Panc1 (cell line): ENCODE measurements at regions not wholly inside any gene's neighbourhood (a gene's known extent, or its start where the extent isn't known, plus 50 kb on each side); places are given as distances from the start of the nearest gene placed in this dataset.

Source experiments
- ATAC-seq: fragments of 200-7000 bp; cut with Tn5 transposase; 2 replicates; pipeline ENCODE4 v1.9.1; 2020; ENCODE audit warnings: mild to moderate bottlenecking, moderate library complexity
- BruUV-seq: library from RNA; stranded (reverse); fragments of 400-500 nt; replicated peaks from 2 replicates; lab custom pipeline; 2021; lab: Mats Ljungman, UMichigan
- CTCF ChIA-PET: fragments of 300-600 bp; sonication (Branson Sonifier 250); formaldehyde crosslinking; loops from one replicate; lab custom pipeline; 2022; ENCODE audit warnings: antibody characterized with exemption; lab: Charles Lee
- POLR2A ChIA-PET: fragments of 300-600 bp; sonication (Branson Sonifier 250); formaldehyde crosslinking; loops from one replicate; lab custom pipeline; 2022; ENCODE audit warnings: antibody characterized with exemption; lab: Charles Lee
- DNase-seq: peaks from one replicate; pipeline ENCODE4 v3.0.0-alpha.2; 2010; ENCODE audit warnings: low read depth, low spot score
- H3K27ac ChIP-seq: 2 replicates; pipeline ENCODE4 v1.5.1; 2011; ENCODE audit warnings: mild to moderate bottlenecking, low read length, inconsistent platforms
- H3K27me3 ChIP-seq: fragments of 200-500 bp; sonication (Bioruptor generic); 2 replicates; pipeline ENCODE4 v1.6.0; 2014; ENCODE audit warnings: low read length, inconsistent platforms; ENCODE audit not compliant: control insufficient read depth, insufficient read depth
- H3K36me3 ChIP-seq: fragments of 200-500 bp; sonication (Bioruptor generic); 2 replicates; pipeline ENCODE4 v1.5.1; 2014; ENCODE audit warnings: inconsistent platforms, mild to moderate bottlenecking, low read length, moderate library complexity; ENCODE audit not compliant: control insufficient read depth, insufficient read depth
- H3K4me1 ChIP-seq: 2 replicates; pipeline ENCODE4 v1.5.1; 2011; ENCODE audit warnings: inconsistent platforms, mild to moderate bottlenecking, low read length, moderate library complexity; ENCODE audit not compliant: control insufficient read depth, insufficient read depth
- H3K4me3 ChIP-seq, 2 experiments: 2 replicates each; pipeline ENCODE4 v1.5.1; 2011 to 2012; ENCODE audit warnings: low read depth in 2 of 2, low read length in 2 of 2, mild to moderate bottlenecking in 2 of 2, inconsistent platforms in 1 of 2, moderate library complexity in 1 of 2
- H3K9me3 ChIP-seq: fragments of 200-500 bp; sonication (Bioruptor generic); 2 replicates; pipeline ENCODE4 v1.5.1; 2014; ENCODE audit warnings: low read depth, mild to moderate bottlenecking, inconsistent platforms, low read length, moderate library complexity; ENCODE audit not compliant: control insufficient read depth, insufficient read depth
- POLR2AphosphoS5 ChIP-seq: IDR thresholded peaks from 2 replicates; pipeline ENCODE4 v1.6.1; 2012; ENCODE audit warnings: mild to moderate bottlenecking, low read depth, low read length, moderate library complexity
- SIN3A ChIP-seq: IDR thresholded peaks from 2 replicates; pipeline ENCODE4 v1.6.1; 2012; ENCODE audit warnings: low read depth, mild to moderate bottlenecking, low read length, moderate library complexity, borderline replicate concordance; ENCODE audit not compliant: insufficient read depth
- TCF7L2 ChIP-seq: IDR thresholded peaks from 2 replicates; pipeline ENCODE4 v1.6.1; 2011; ENCODE audit warnings: mild to moderate bottlenecking, low read depth, low read length, inconsistent platforms
- in situ Hi-C: cut with HindIII; loops from 2 replicates; pipeline ENCODE4 v1.10.0; 2016; ENCODE audit warnings: low sequenced_read_pairs, low pct_unique_long_range_greater_than_20kb
- intact Hi-C: fragments of 100-400 bp; cut with micrococcal nuclease; formaldehyde crosslinking; loops from one replicate; pipeline ENCODE4 v1.10.0; 2022; ENCODE audit not compliant: unreplicated experiment
- TF ChIP-seq, protein P1 (sequence below), 2 experiments: IDR thresholded peaks; 2 replicates each; pipeline ENCODE4 v1.6.1; 2011 to 2012; ENCODE audit warnings: low read depth in 2 of 2, control low read depth in 1 of 2, low read length in 1 of 2, mild to moderate bottlenecking in 1 of 2, moderate library complexity in 1 of 2; ENCODE audit not compliant: insufficient read depth in 1 of 2
- TF ChIP-seq, protein P2 (sequence below): fragments of 450-650 bp; IDR thresholded peaks from 2 replicates; pipeline ENCODE4 v1.5.1; 2017; ENCODE audit warnings: mild to moderate bottlenecking

DNA sequence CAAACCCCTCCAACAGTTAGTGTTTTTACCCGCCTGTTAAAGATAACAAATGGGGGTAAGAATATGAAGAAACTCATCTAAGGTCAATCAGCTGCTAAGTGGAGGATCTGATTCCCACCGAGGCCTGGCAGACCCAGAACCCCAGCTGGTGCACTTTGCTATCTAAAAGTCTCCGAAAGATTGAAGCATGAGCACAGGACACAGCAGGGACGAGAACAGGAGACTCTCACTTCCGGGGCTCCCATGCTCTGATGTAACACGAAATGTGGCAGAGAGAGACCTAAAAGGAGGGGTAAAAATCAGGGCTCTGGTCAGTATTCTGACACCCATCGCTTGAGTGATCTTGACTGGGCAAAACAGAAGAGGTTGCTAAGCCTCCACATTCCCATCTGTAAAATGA is 119.7 kb downstream of the PDCL3 start:
- POLR2A ChIA-PET, result no interaction called here
- Histone ChIP-seq H3K4me3 (no peak overlapping the region), H3K4me1 (no peaks in the 10 kb centered on the region), H3K27me3 (no peaks in the 10 kb centered on the region), H3K9me3 (no peaks in the 10 kb centered on the region), H3K36me3 (no peaks in the 10 kb centered on the region), H3K27ac (no peak overlapping the region)
- ATAC-seq (no peak), DNase-seq (no peak)
- in situ Hi-C loops (no loop called here), intact Hi-C loops (no loop called here)
- CTCF ChIA-PET, result no interaction called here
- no TSS peak for BruUV-seq
- TF ChIP-seq POLR2AphosphoS5 (no peak), TCF7L2 (no peak), SIN3A (no peak)
- TF ChIP-seq, protein P1, sequence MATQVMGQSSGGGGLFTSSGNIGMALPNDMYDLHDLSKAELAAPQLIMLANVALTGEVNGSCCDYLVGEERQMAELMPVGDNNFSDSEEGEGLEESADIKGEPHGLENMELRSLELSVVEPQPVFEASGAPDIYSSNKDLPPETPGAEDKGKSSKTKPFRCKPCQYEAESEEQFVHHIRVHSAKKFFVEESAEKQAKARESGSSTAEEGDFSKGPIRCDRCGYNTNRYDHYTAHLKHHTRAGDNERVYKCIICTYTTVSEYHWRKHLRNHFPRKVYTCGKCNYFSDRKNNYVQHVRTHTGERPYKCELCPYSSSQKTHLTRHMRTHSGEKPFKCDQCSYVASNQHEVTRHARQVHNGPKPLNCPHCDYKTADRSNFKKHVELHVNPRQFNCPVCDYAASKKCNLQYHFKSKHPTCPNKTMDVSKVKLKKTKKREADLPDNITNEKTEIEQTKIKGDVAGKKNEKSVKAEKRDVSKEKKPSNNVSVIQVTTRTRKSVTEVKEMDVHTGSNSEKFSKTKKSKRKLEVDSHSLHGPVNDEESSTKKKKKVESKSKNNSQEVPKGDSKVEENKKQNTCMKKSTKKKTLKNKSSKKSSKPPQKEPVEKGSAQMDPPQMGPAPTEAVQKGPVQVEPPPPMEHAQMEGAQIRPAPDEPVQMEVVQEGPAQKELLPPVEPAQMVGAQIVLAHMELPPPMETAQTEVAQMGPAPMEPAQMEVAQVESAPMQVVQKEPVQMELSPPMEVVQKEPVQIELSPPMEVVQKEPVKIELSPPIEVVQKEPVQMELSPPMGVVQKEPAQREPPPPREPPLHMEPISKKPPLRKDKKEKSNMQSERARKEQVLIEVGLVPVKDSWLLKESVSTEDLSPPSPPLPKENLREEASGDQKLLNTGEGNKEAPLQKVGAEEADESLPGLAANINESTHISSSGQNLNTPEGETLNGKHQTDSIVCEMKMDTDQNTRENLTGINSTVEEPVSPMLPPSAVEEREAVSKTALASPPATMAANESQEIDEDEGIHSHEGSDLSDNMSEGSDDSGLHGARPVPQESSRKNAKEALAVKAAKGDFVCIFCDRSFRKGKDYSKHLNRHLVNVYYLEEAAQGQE (IDR thresholded peaks at IDR 0.05; ENCODE audit: insufficient read depth in 1 of 2, low read depth in 2 of 2, low read length in 1 of 2), result no peak
- TF ChIP-seq, protein P2, sequence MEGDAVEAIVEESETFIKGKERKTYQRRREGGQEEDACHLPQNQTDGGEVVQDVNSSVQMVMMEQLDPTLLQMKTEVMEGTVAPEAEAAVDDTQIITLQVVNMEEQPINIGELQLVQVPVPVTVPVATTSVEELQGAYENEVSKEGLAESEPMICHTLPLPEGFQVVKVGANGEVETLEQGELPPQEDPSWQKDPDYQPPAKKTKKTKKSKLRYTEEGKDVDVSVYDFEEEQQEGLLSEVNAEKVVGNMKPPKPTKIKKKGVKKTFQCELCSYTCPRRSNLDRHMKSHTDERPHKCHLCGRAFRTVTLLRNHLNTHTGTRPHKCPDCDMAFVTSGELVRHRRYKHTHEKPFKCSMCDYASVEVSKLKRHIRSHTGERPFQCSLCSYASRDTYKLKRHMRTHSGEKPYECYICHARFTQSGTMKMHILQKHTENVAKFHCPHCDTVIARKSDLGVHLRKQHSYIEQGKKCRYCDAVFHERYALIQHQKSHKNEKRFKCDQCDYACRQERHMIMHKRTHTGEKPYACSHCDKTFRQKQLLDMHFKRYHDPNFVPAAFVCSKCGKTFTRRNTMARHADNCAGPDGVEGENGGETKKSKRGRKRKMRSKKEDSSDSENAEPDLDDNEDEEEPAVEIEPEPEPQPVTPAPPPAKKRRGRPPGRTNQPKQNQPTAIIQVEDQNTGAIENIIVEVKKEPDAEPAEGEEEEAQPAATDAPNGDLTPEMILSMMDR, result no peak

DNA sequence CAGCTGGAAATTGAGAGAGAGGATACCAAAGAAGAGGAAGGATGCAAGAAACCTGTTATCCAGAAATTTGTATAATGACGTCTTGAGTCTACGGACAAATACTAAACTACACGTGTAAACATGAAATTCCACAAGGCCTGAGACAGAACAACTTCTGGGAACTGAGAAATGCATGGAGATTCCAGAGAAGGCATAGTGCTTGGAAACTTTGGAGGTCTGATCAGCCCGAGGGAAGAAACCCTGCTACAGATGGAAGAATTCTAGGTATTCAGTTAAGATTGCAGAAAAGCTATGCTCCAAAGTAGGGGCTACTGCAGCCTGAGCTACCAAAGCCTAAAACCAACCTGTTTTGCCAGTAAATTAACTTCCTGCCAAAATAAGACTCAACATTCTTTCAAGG is 120.4 kb downstream of the PDCL3 start:
- no peak overlapping the region for H3K4me3 ChIP-seq
- in situ Hi-C loops, result no loop called here
- no TSS peak for BruUV-seq

More for the DNA sequence above, 120.4 kb downstream of the PDCL3 start:
- Histone ChIP-seq H3K9me3 (no peaks in the 10 kb centered on the region), H3K27me3 (no peaks in the 10 kb centered on the region), H3K4me1 (no peaks in the 10 kb centered on the region), H3K27ac (no peak overlapping the region), H3K36me3 (no peaks in the 10 kb centered on the region)
- no peak for TF ChIP-seq POLR2AphosphoS5
- TF ChIP-seq, protein P1 (IDR thresholded peaks at IDR 0.05; ENCODE audit: insufficient read depth in 1 of 2, low read depth in 2 of 2, low read length in 1 of 2), result no peak
- POLR2A ChIA-PET, result no interaction called here
- intact Hi-C loops, result no loop called here
- ATAC-seq (no peak), DNase-seq (no peak)
- CTCF ChIA-PET, result no interaction called here
